Esophagus muscularis mucosa (tissue), 4 donors: ENCODE measurements at regions not wholly inside any gene's neighbourhood (a gene's known extent, or its start where the extent isn't known, plus 50 kb on each side); places are given as distances from the start of the nearest gene placed in this dataset.

Experiments
- DNase-seq: peaks from one replicate; pipeline ENCODE4 v3.0.0-alpha.2; 2017; ENCODE audit errors: extremely low spot score
- H3K27ac ChIP-seq, 4 donors: fragments of 200-600 bp; sonication (generic); replicated peaks in 1 of 4; 1 replicate in 3 of 4; 2 replicates in 1 of 4; pipeline ENCODE4 v1.5.1; 2016 to 2019; ENCODE audit warnings: mild to moderate bottlenecking in 1 of 4
- H3K27me3 ChIP-seq, 4 donors: fragments of 200-600 bp; sonication (generic); one replicate each; pipeline versions ENCODE4 v1.5.1 to v1.6.0; 2016 to 2019
- H3K36me3 ChIP-seq, 4 donors: fragments of 200-600 bp; sonication (generic); one replicate each; pipeline ENCODE4 v1.5.1; 2016 to 2019
- H3K4me1 ChIP-seq, 4 donors: fragments of 200-600 bp; sonication (generic); one replicate each; pipeline ENCODE4 v1.5.1; 2016 to 2019
- H3K4me3 ChIP-seq, 4 donors: fragments of 200-600 bp; sonication (generic); 1 replicate in 2 of 4; 2 replicates in 2 of 4; pipeline ENCODE4 v1.5.1; 2016 to 2019; ENCODE audit warnings: mild to moderate bottlenecking in 4 of 4, moderate library complexity in 1 of 4
- H3K9me3 ChIP-seq, 4 donors: fragments of 200-600 bp; sonication (generic); 1 replicate in 3 of 4; 2 replicates in 1 of 4; pipeline ENCODE4 v1.5.1; 2016 to 2019
- EP300 ChIP-seq: sonication (generic); formaldehyde crosslinking; IDR thresholded peaks from one replicate; pipeline ENCODE4 v1.6.1; 2017; ENCODE audit warnings: antibody characterized with exemption
- POLR2A ChIP-seq: fragments of 450-650 bp; IDR thresholded peaks from one replicate; pipeline ENCODE4 v1.6.1; 2017; ENCODE audit warnings: antibody characterized with exemption, moderate library complexity, mild to moderate bottlenecking, low read depth
- POLR2AphosphoS5 ChIP-seq, 2 donors: sonication (generic); formaldehyde crosslinking; IDR thresholded peaks; one replicate each; pipeline ENCODE4 v1.6.1; 2017; ENCODE audit warnings: antibody characterized with exemption in 2 of 2
- WGBS: methylation state at CpG from one replicate; pipeline ENCODE4 v1.1.5; 2018; 5-methylcytosine and 5-hydroxymethylcytosine counted together
- intact Hi-C: fragments of 100-400 bp; cut with DNase I; formaldehyde crosslinking; loops from one replicate; pipeline ENCODE4 v1.15.1; 2023
- TF ChIP-seq, protein P1 (sequence below), 3 experiments: fragments of 200-600 bp in 2 of 3; fragments of 450-650 bp in 1 of 3; sonication (generic) in 2 of 3; IDR thresholded peaks; one replicate each; pipeline ENCODE4 v1.5.1; 2017 to 2019; ENCODE audit warnings: antibody characterized with exemption in 3 of 3, mild to moderate bottlenecking in 2 of 3, moderate library complexity in 1 of 3

DNA sequence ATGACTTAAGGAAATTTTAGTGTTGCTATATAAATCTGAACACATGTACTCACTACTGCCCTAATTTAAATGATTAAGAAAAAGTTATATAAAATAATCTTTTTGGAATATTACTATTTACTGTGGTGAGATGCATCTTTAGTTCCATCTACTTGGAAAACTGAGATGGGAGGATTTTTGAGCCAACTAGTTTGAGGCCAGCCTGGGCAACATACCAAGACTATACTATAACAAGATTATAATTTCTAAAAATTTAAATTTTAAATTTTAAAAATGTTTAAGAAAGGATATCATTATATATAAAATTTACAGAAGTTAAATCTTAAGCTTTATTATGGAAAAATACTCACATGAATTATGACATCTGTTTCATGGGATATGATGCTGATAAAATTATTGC, 530.8 kb upstream of the IGFBP3 start:
- no peak overlapping the region for H3K27ac ChIP-seq
- intact Hi-C loops, result no loop called here
- no peaks in the 10 kb centered on the region for H3K27me3 ChIP-seq
- H3K36me3 ChIP-seq, result no peaks in the 10 kb centered on the region
- TF ChIP-seq, protein P1, sequence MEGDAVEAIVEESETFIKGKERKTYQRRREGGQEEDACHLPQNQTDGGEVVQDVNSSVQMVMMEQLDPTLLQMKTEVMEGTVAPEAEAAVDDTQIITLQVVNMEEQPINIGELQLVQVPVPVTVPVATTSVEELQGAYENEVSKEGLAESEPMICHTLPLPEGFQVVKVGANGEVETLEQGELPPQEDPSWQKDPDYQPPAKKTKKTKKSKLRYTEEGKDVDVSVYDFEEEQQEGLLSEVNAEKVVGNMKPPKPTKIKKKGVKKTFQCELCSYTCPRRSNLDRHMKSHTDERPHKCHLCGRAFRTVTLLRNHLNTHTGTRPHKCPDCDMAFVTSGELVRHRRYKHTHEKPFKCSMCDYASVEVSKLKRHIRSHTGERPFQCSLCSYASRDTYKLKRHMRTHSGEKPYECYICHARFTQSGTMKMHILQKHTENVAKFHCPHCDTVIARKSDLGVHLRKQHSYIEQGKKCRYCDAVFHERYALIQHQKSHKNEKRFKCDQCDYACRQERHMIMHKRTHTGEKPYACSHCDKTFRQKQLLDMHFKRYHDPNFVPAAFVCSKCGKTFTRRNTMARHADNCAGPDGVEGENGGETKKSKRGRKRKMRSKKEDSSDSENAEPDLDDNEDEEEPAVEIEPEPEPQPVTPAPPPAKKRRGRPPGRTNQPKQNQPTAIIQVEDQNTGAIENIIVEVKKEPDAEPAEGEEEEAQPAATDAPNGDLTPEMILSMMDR (IDR thresholded peaks at IDR 0.05), result no peak
- no peak for TF ChIP-seq EP300
- TF ChIP-seq POLR2AphosphoS5 (IDR thresholded peaks at IDR 0.05), result no peak
- TF ChIP-seq POLR2A, result no peak
- H3K4me1 ChIP-seq, result peaks cover 0 to 16% (median 5%) of the 10 kb centered on the region in 4 donors
- no peak for DNase-seq
- no peak overlapping the region for H3K4me3 ChIP-seq
- H3K9me3 ChIP-seq, result no peaks in the 10 kb centered on the region

DNA sequence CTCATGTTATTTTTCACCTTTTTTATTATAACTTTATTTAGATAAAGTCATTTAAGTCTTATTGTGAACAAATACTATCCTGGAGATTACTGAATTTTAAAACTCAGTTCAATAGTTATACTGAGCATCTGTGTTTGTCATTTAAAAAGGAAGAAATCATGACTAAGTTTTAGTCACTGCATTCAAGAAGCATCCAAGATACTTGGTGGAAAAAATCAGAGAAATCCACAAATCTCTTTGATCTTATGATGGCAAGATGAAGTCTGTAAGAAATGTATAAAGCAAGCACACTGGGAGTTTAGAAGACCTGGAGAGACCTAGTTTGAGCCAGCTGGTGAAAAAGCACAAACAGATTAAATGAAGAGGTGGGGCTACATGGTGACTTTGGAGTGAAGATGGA, 529.8 kb upstream of the IGFBP3 start:
- Histone ChIP-seq H3K27me3 (no peaks in the 10 kb centered on the region), H3K4me3 (no peak overlapping the region), H3K9me3 (no peaks in the 10 kb centered on the region), H3K36me3 (no peaks in the 10 kb centered on the region), H3K27ac (no peak overlapping the region), H3K4me1 (peaks cover 0 to 12% (median 3%) of the 10 kb centered on the region in 4 donors)
- no peak for DNase-seq
- TF ChIP-seq POLR2AphosphoS5 (IDR thresholded peaks at IDR 0.05) (no peak), POLR2A (no peak), EP300 (no peak)
- TF ChIP-seq, protein P1 (IDR thresholded peaks at IDR 0.05), result no peak
- intact Hi-C loops, result no loop called here

DNA sequence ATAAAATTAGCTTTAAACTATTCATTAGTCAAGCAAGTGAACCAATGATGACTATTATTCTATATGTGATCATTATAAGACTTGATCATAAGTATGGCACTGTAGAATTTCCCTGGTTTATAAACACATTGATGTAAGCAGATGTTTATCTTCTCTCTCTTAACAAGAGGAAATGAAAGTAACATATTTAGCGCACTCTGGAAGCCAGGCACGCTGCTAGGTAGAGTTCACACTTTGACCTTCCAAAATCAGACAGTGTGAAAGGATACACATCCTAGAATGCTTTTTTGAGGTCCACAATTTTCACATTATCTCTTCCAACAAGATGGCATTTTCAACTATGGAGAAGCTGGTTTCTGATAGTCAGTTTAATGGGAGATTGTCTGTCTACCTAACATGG, 529.4 kb upstream of the IGFBP3 start:
- Histone ChIP-seq H3K9me3 (no peaks in the 10 kb centered on the region), H3K36me3 (no peaks in the 10 kb centered on the region), H3K4me3 (no peak overlapping the region), H3K4me1 (peaks cover 0 to 7% (median 2%) of the 10 kb centered on the region in 4 donors), H3K27ac (no peak overlapping the region), H3K27me3 (no peaks in the 10 kb centered on the region)
- intact Hi-C loops, result no loop called here
- TF ChIP-seq, protein P1 (IDR thresholded peaks at IDR 0.05), result no peak
- no peak for TF ChIP-seq EP300
- no peak for TF ChIP-seq POLR2A
- no peak for TF ChIP-seq POLR2AphosphoS5 (IDR thresholded peaks at IDR 0.05)
- DNase-seq, result no peak
- WGBS, result 93% methylated on average over 2 of the region's 2 CpGs

DNA sequence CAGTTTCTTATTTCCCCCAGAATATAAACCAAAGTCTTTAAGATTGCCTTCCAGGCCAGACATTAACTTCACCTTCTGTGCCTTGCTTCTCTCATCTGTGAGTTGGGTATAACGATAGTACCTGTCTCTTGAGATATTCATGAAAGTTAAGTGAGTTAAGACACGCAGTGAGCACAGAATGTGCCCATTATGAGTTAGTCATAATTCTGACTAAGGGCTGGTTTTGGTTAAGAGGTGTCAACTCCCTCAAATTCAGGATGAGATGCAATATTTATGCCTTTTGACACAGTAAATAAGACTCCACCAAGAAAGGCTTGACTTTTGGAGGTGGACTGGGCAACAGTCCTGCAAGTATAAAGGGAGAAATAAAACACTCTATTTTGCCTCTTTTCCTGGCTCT, 528.7 kb upstream of the IGFBP3 start:
- DNase-seq, result no peak
- TF ChIP-seq POLR2A (no peak), EP300 (no peak), POLR2AphosphoS5 (IDR thresholded peaks at IDR 0.05) (no peak)
- TF ChIP-seq, protein P1 (IDR thresholded peaks at IDR 0.05), result no peak
- WGBS, result 97% methylated on average over 2 of the region's 2 CpGs
- Histone ChIP-seq H3K4me3 (no peak overlapping the region), H3K9me3 (no peaks in the 10 kb centered on the region), H3K4me1 (peaks cover 0 to 4% (median under 1%) of the 10 kb centered on the region in 4 donors), H3K27me3 (no peaks in the 10 kb centered on the region), H3K36me3 (no peaks in the 10 kb centered on the region), H3K27ac (no peak overlapping the region)
- intact Hi-C loops, result no loop called here

DNA sequence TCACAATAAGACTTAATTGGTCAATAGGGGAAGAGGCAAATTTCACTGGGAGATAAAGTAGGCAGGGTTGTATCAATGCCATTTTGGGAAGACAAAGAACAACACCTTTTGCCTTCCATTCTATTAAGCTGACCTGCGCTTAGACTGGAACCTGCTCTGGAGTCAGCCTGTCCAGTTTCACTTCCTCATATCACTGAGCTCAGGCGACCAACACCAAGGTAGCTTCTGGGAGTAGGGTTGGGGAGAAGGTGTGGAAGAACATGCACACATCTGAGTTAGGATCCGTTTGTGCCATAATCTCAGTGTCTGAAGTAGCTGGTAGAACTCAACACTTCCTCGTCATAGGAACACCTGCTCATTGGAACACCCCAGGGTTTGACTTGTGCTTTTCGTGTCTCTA, 527.4 kb upstream of the IGFBP3 start:
- no peaks in the 10 kb centered on the region for H3K9me3 ChIP-seq

More for the DNA sequence above, 527.4 kb upstream of the IGFBP3 start:
- no peak overlapping the region for H3K27ac ChIP-seq
- H3K27me3 ChIP-seq, result no peaks in the 10 kb centered on the region
- TF ChIP-seq EP300 (no peak), POLR2AphosphoS5 (IDR thresholded peaks at IDR 0.05) (no peak), POLR2A (no peak)
- TF ChIP-seq, protein P1 (IDR thresholded peaks at IDR 0.05), result no peak
- H3K4me3 ChIP-seq, result no peak overlapping the region
- WGBS, result 89% methylated on average over 5 of the region's 5 CpGs
- H3K36me3 ChIP-seq, result no peaks in the 10 kb centered on the region
- intact Hi-C loops, result no loop called here
- no peaks in the 10 kb centered on the region for H3K4me1 ChIP-seq
- no peak for DNase-seq
